GM19467 (cell line): ENCODE measurements at regions not wholly inside any gene's neighbourhood (a gene's known extent, or its start where the extent isn't known, plus 50 kb on each side); places are given as distances from the start of the nearest gene placed in this dataset.

Source experiments
- ATAC-seq: cut with Tn5 transposase; IDR thresholded peaks from one replicate; pipeline ENCODE4 v1.9.1; 2021; ENCODE audit warnings: mild to moderate bottlenecking, moderate library complexity; ENCODE audit not compliant: unreplicated experiment

GRCh38 chr13:40132249-40132648, 476.8 kb downstream of the COG6 start:
- no peak for ATAC-seq

GRCh38 chr13:40136896-40137295, 481.4 kb downstream of the COG6 start:
- ATAC-seq: no peak

GRCh38 chr13:40137400-40137799, 481.9 kb downstream of the COG6 start:
- ATAC-seq: no peak

DNA sequence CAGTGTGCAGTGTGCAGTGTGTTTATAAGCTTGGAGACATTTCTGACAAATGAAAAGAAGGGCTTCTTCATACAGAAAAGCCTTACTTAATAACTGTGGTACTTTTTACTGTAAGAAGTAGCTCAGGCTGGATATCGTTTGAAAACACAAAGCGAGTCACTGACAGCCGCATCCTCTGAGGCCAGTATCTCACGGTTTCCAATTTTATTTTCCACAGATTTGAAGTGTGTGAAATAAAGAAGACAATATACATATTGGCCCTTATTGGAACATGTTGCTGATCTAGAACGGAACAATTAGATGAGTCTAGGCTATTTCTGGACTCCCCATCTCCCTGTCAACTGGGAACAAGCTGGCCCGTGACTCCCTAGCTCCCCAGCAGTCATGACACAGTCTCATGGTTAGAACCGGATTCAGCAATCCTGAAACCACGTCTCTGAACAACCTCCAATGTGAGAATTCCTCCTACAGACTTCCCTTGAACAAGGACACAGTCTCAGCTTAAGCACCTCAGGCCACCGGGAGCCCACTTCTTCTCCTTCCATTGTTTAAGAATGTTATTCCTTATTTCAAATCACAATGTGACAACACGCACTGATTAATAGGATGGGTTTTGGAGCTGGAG, 484.5 kb downstream of the COG6 start:
- ATAC-seq: no peak

GRCh38 chr13:40141859-40142555, 486.5 kb downstream of the COG6 start:
- ATAC-seq: no peak

DNA sequence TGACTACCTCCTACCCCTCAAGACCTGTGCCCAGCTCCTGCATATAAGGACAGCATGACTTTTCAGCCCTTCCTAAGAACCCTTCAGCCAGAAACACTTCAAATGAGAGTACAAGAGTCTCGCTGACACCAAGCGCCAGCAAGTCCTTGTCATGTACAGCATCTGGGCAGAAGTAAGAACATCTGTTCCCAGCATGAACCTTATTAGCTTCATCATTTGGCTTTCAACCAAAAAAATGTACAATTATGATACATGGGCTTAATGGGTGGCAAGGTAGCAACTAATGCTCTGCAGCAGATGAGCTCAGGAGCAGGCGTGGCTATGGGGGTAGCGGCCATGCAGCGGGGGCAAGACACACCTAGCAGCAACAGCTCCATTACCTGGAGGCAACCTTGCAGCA, 487.6 kb downstream of the COG6 start:
- no peak for ATAC-seq

GRCh38 chr13:40143559-40143958, 488.1 kb downstream of the COG6 start:
- no peak for ATAC-seq

GRCh38 chr13:40145139-40145538, 489.7 kb downstream of the COG6 start:
- ATAC-seq: no peak

- no peak for ATAC-seq
Measured at GRCh38 chr13:40146063-40146462, 490.6 kb downstream of the COG6 start.

DNA sequence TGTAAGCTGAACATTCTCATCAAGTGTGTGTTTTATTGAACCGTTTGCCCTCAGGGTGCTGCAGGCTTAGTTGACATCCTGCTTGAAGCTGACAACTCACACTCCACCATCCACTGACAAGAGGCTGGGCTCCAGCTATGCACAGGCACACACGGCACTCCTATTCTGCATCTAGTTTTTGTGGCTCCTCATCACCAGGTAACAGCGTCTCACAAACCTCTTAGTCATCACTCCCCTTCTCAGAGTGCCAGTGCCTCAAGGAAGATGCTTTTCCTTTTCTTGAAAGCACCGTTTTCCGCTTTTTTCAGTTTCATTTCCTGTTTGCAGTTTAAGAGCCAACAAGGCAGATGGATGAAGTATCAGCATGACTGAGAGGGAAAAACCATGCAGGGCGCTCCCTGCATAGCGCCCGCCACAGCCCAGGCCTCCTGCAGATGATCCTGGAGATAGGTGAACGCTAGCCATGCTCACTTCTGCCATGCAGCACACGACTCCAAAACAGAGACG, 491.2 kb downstream of the COG6 start:
- no peak for ATAC-seq

GRCh38 chr13:40148101-40148500, 492.6 kb downstream of the COG6 start:
- ATAC-seq: no peak

DNA sequence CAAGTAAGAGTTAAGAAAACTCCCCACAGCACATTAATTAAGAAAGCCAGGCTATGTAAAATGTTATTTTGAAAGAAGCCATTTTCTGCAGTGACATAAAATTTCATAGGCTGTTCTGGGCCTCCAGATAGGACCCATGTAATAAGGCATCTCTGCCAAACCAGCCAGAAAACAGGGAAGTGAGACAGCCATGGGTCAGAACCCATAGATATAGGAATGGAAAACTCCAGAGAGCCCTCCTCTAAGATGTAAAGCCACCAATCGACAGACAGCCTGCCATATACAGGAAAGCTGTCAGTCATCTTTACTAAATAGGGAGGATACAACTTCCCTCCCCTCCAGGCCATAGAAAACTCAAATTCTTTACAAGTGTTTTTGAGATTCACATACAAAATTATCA, 493.3 kb downstream of the COG6 start:
- no peak for ATAC-seq

DNA sequence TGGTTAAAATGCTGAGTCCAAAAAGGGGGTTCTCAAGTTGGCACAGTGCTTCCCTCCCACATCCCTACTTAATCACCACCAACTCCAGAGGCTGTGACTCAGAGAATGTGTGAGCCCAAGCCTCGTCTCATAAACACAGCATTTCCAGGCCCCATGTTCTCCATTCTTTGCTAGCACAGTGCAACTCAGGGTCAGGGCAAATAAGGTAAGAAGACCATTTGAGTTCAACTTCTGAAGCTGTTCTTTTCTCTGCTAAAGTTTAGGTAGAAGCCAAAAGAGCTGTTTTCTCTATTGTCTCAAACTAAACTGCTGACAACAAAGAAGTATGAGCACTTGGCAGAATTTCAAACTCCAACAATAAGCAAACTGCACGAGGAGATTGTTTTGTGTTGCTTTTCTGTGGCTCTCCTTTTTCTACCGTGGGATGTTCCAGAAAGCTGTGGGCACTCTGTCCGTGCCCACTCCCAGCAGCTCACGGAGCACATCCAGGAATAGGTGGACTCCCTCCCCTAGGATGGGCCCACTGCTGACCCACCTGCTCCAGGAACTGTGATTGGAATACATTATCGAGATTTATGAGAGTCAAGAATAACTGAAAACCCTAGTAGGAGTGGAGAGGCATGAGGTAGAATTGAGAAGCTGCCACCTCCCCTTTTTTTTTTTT, 494.3 kb downstream of the COG6 start:
- no peak for ATAC-seq

GRCh38 chr13:40151673-40152072, 496.2 kb downstream of the COG6 start:
- ATAC-seq: no peak

DNA sequence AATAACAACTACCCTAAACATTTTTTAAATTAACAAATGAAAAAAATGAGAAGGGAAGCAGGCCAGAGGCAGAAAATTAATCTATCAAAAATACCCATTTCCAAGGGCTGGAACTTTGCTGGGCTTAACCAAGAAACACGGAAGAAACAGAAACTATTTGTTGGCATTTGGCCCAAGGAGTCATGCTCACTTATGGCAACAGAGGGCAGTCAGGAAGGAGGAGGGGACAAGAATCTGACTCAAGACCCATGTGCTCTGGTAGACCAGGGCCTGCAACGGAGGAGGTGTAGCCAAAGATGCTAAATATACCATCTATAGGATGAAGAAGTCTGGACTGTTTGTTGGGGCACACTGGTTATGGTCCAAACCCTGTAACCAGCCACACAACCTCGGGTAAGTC, 496.7 kb downstream of the COG6 start:
- no peak for ATAC-seq

DNA sequence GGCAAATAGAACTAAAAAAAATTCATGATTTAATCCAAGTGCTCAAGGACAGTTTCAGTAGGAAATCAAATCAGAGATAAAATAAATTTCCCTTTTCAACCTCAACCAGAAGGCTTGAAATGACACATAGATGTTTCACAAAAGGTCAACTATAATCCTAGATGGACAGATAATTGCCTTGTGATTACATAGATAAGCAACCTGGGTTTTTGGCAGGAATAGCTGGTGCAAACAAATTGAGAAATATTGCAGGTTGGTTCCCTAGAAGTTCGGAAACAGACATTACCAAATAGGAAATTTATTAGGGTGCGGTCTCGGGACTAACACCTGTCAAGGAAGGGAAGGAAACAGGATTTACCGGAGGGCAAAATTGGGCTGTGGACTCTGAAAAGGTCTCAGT, 497.5 kb downstream of the COG6 start:
- no peak for ATAC-seq

- no peak for ATAC-seq
Measured at GRCh38 chr13:40153516-40153915, 498.1 kb downstream of the COG6 start.

GRCh38 chr13:40155201-40155600, 499.7 kb downstream of the COG6 start:
- no peak for ATAC-seq

GRCh38 chr13:40158218-40158617, 502.8 kb downstream of the COG6 start:
- ATAC-seq: no peak

GRCh38 chr13:40158757-40159156, 503.3 kb downstream of the COG6 start:
- no peak for ATAC-seq

DNA sequence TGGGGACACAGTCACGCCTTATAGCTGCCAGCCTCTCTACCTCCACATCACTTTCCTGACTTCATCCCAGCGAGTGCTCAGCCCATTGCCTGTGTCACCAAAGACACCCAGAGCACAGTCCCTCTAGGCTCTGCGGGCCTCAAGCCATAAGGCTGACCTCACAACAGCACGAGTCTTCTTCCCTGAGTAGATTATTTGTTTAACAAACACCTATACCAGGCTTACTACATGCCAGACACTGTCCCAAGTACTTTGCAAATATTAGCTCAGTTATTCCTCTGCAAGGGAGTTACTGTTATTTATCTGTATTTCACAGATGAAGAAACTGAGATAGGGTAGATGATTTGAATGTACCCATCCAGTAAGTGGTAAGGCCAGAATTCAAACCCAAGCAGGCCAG, 504.3 kb downstream of the COG6 start:
- ATAC-seq: no peak
